ENCODE measurements at regions not wholly inside any gene's neighbourhood (a gene's known extent, or its start where the extent isn't known, plus 50 kb on each side); places are given as distances from the start of the nearest gene placed in this dataset.

GRCh38 chr4:176385601-176386000, 65.8 kb downstream of the SPCS3 start:
- TF ChIP-seq GABPA (IDR thresholded peaks at IDR 0.05; ENCODE audit: low read depth) (no peak), POLR2AphosphoS5 (IDR thresholded peaks at IDR 0.05; ENCODE audit: low read depth) (no peak), CTCF (IDR thresholded peaks at IDR 0.05; ENCODE audit: insufficient read depth, low read length) (no peak), REST (IDR thresholded peaks at IDR 0.05; ENCODE audit: insufficient replicate concordance, low read depth) (no peak), SPI1 (IDR thresholded peaks at IDR 0.05; ENCODE audit: borderline replicate concordance, low read depth) (no peak)
